K562 (cell line): ENCODE measurements at regions not wholly inside any gene's neighbourhood (a gene's known extent, or its start where the extent isn't known, plus 50 kb on each side); places are given as distances from the start of the nearest gene placed in this dataset.

Experiments used
- ATAC-seq: fragments of 200-7000 bp; cut with Tn5 transposase; 3 replicates; pipeline ENCODE4 v1.9.1; 2020; ENCODE audit warnings: moderate library complexity
- BruUV-seq: library from RNA; stranded (reverse); fragments of 400-500 nt; replicated peaks from 2 replicates; lab custom pipeline; 2021; lab: Mats Ljungman, UMichigan
- CTCF ChIA-PET: fragments of 300-600 bp; formaldehyde crosslinking; extraction: SDS; loops from one replicate; lab custom pipeline; 2021; ENCODE audit warnings: low intra/inter-chr PET ratio; lab: Yijun Ruan, JAX
- POLR2A ChIA-PET: fragments of 300-600, 350-650 bp; sonication (Branson Sonifier 250); formaldehyde crosslinking; extraction: SDS; loops from one replicate; lab custom pipeline; 2021; ENCODE audit warnings: antibody characterized with exemption, inconsistent platforms; lab: Yijun Ruan, JAX
- DNase-seq, 4 experiments: peaks; one replicate each; pipeline versions ENCODE4 v3.0.0 to v3.0.0-alpha.2; 2011 to 2018; ENCODE audit warnings: low spot score in 3 of 4, mixed read lengths in 3 of 4; ENCODE audit errors: extremely low read depth in 1 of 4
- FAIRE-seq: peaks from 2 replicates; lab custom pipeline; 2011; peaks lifted over from hg19 to GRCh38; lab: Jason Lieb, UNC
- H2AFZ ChIP-seq: 2 replicates; pipeline ENCODE4 v1.6.0; 2011; ENCODE audit warnings: low read depth, low read length, control low read depth, inconsistent platforms
- H3K27ac ChIP-seq: fragments of 200-600 bp; 3 replicates; pipeline ENCODE4 v1.8.0; 2011; ENCODE audit warnings: low read depth, mild to moderate bottlenecking, control low read depth, inconsistent platforms, low read length, moderate library complexity, mixed read lengths; ENCODE audit errors: extremely low read depth
- H3K27me3 ChIP-seq, 2 experiments: fragments of 300-600 bp in 1 of 2; 2 replicates in 1 of 2; 3 replicates in 1 of 2; pipeline versions ENCODE4 v1.6.0 to v1.8.0; 2011; ENCODE audit warnings: inconsistent platforms in 2 of 2, low read length in 2 of 2, mild to moderate bottlenecking in 1 of 2, mixed read lengths in 1 of 2, moderate library complexity in 1 of 2; ENCODE audit not compliant: control insufficient read depth in 2 of 2, insufficient read depth in 2 of 2
- H3K36me3 ChIP-seq: fragments of 300-600 bp; 3 replicates; pipeline ENCODE4 v1.8.0; 2011; ENCODE audit warnings: mild to moderate bottlenecking, low read length, inconsistent platforms; ENCODE audit not compliant: control insufficient read depth, insufficient read depth
- H3K4me1 ChIP-seq, 2 experiments: fragments of 200-600 bp in 1 of 2; replicated peaks in 1 of 2; 2 replicates in 1 of 2; 3 replicates in 1 of 2; pipeline versions ENCODE4 v1.5.1 to v1.8.0; 2011; ENCODE audit warnings: inconsistent platforms in 2 of 2, low read length in 2 of 2, mild to moderate bottlenecking in 1 of 2, mixed read lengths in 1 of 2, moderate library complexity in 1 of 2; ENCODE audit not compliant: control insufficient read depth in 2 of 2, insufficient read depth in 2 of 2
- H3K4me2 ChIP-seq: 2 replicates; pipeline ENCODE4 v1.6.1; 2011; ENCODE audit warnings: low read length, control low read depth, inconsistent platforms, mixed read lengths; ENCODE audit not compliant: insufficient read depth
- H3K4me3 ChIP-seq: fragments of 200-600 bp; sonication (generic), shearing (Covaris generic); 2 replicates; pipeline ENCODE4 v1.5.1; 2016; ENCODE audit warnings: control low read depth, inconsistent platforms
- H3K79me2 ChIP-seq: fragments of 200-600 bp; 3 replicates; pipeline ENCODE4 v1.8.0; 2011; ENCODE audit warnings: low read length, inconsistent platforms; ENCODE audit not compliant: control insufficient read depth, insufficient read depth
- H3K9ac ChIP-seq, 2 experiments: 2 replicates each; pipeline versions ENCODE4 v1.6.0 to v1.6.1; 2011; ENCODE audit warnings: low read depth in 2 of 2, low read length in 2 of 2, control low read depth in 1 of 2, inconsistent platforms in 1 of 2, mild to moderate bottlenecking in 1 of 2, mixed read lengths in 1 of 2; ENCODE audit not compliant: insufficient read depth in 1 of 2
- H3K9me1 ChIP-seq: one replicate; pipeline ENCODE4 v1.6.0; 2011; ENCODE audit warnings: inconsistent platforms, mild to moderate bottlenecking, low read length, moderate library complexity; ENCODE audit not compliant: control insufficient read depth, insufficient read depth
- H3K9me3 ChIP-seq: replicated peaks from 2 replicates; pipeline ENCODE4 v1.5.1; 2011; ENCODE audit warnings: low read depth, low read length, inconsistent platforms; ENCODE audit not compliant: control insufficient read depth, insufficient read depth
- H4K20me1 ChIP-seq: replicated peaks from 2 replicates; pipeline ENCODE4 v1.6.1; 2011; ENCODE audit warnings: low read length, inconsistent platforms, mixed read lengths; ENCODE audit not compliant: control insufficient read depth, insufficient read depth
- ARID3B ChIP-seq: fragments of 250-450 bp; sonication (Bioruptor Pico); IDR thresholded peaks from 2 replicates; pipeline ENCODE4 v1.4.0; 2020; ENCODE audit warnings: borderline replicate concordance
- CHD1 ChIP-seq: fragments of 200-600 bp; sonication (generic); IDR thresholded peaks from one replicate; pipeline ENCODE4 v1.6.1; 2012; ENCODE audit warnings: mild to moderate bottlenecking, moderate library complexity, low read length, inconsistent platforms
- CTBP1 ChIP-seq: fragments of 450-650 bp; IDR thresholded peaks from 2 replicates; pipeline ENCODE4 v1.6.1; 2016; ENCODE audit warnings: borderline replicate concordance
- DPF2 ChIP-seq: fragments of 450-650 bp; IDR thresholded peaks from 2 replicates; pipeline ENCODE4 v1.6.1; 2016
- KAT2B ChIP-seq: IDR thresholded peaks from one replicate; pipeline ENCODE4 v1.6.1; 2012; ENCODE audit warnings: low read depth, mild to moderate bottlenecking, control low read depth, inconsistent platforms, low read length, moderate library complexity
- MAFK ChIP-seq: IDR thresholded peaks from 2 replicates; pipeline ENCODE4 v1.6.1; 2011; ENCODE audit warnings: low read length, improper control_type of control experiment
- UBTF ChIP-seq, 2 experiments: IDR thresholded peaks; 2 replicates each; pipeline ENCODE4 v1.6.1; 2012; ENCODE audit warnings: improper control_type of control experiment in 2 of 2, low read depth in 2 of 2, low read length in 2 of 2, borderline replicate concordance in 1 of 2
- in situ Hi-C: fragments of 300-500 bp; cut with MboI; formaldehyde crosslinking; loops from 4 replicates; pipeline ENCODE4 v1.15.0; 2018; ENCODE audit warnings: inconsistent platforms, mixed read lengths
- intact Hi-C: fragments of 100-400 bp; cut with micrococcal nuclease; formaldehyde crosslinking; loops from 2 replicates; pipeline ENCODE4 v1.14.2; 2022

- Histone ChIP-seq H3K9ac (no peak overlapping the region), H3K4me3 (no peak overlapping the region), H3K27ac (no peak overlapping the region), H3K9me3 (no peaks in the 10 kb centered on the region), H3K36me3 (no peaks in the 10 kb centered on the region), H3K4me1 (no peaks in the 10 kb centered on the region), H3K79me2 (no peaks in the 10 kb centered on the region), H4K20me1 (no peaks in the 10 kb centered on the region), H2AFZ (no peak overlapping the region), H3K4me2 (no peak overlapping the region), H3K27me3 (no peaks in the 10 kb centered on the region), H3K9me1 (no peaks in the 10 kb centered on the region)
- TF ChIP-seq ARID3B (CRISPR knock-in tag) (no peak), DPF2 (no peak), CHD1 (no peak), MAFK (no peak), UBTF (IDR thresholded peaks at IDR 0.05; ENCODE audit: borderline replicate concordance in 1 of 2, low read depth in 2 of 2, low read length in 2 of 2) (no peak), CTBP1 (no peak), KAT2B (no peak)
- in situ Hi-C loops = no loop called here
- DNase-seq (no peak), FAIRE-seq (no peak), ATAC-seq (no peak)
- BruUV-seq = no TSS peak
- ChIA-PET CTCF (no interaction called here), POLR2A (no interaction called here)
- intact Hi-C loops = no loop called here
Measured at GRCh38 chr4:33061727-33062126, 2341.6 kb downstream of the PCDH7 start.
